ENCODE measurements at regions not wholly inside any gene's neighbourhood (a gene's known extent, or its start where the extent isn't known, plus 50 kb on each side); places are given as distances from the start of the nearest gene placed in this dataset.

GRCh38 chr2:67854798-67855197 is 208.0 kb downstream of the C1D start:
- TF ChIP-seq CTCF (IDR thresholded peaks at IDR 0.05; ENCODE audit: borderline replicate concordance, insufficient read depth, low read depth, low read length), result peak; percentile 19; the same call in 1 of the 2 replicates

GRCh38 chr2:67856866-67857265 is 205.9 kb downstream of the C1D start:
- no peak for TF ChIP-seq CTCF (IDR thresholded peaks at IDR 0.05; ENCODE audit: borderline replicate concordance, insufficient read depth, low read depth, low read length)

More at GRCh38 chr2:67854798-67855197, 208.0 kb downstream of the C1D start:
- H3K4me3 ChIP-seq (ENCODE audit: low read depth, low read length), result no peak overlapping the region

GRCh38 chr2:67857836-67858235 is 205.0 kb downstream of the C1D start:
- no peak overlapping the region for H3K4me3 ChIP-seq (ENCODE audit: low read depth, low read length)
- TF ChIP-seq CTCF (IDR thresholded peaks at IDR 0.05; ENCODE audit: borderline replicate concordance, insufficient read depth, low read depth, low read length), result no peak

More at GRCh38 chr2:67856866-67857265, 205.9 kb downstream of the C1D start:
- H3K4me3 ChIP-seq (ENCODE audit: low read depth, low read length), result no peak overlapping the region

GRCh38 chr2:67858886-67859285 is 203.9 kb downstream of the C1D start:
- no peak overlapping the region for H3K4me3 ChIP-seq (ENCODE audit: low read depth, low read length)
- TF ChIP-seq CTCF (IDR thresholded peaks at IDR 0.05; ENCODE audit: borderline replicate concordance, insufficient read depth, low read depth, low read length), result no peak

- H3K4me3 ChIP-seq (ENCODE audit: low read depth, low read length), result no peak overlapping the region
- no peak for TF ChIP-seq CTCF (IDR thresholded peaks at IDR 0.05; ENCODE audit: borderline replicate concordance, insufficient read depth, low read depth, low read length)
These were observed 196.9 kb downstream of the C1D start for GRCh38 chr2:67865917-67866316.

- H3K4me3 ChIP-seq (ENCODE audit: low read depth, low read length), result no peak overlapping the region
- TF ChIP-seq CTCF (IDR thresholded peaks at IDR 0.05; ENCODE audit: borderline replicate concordance, insufficient read depth, low read depth, low read length), result no peak
These were observed 195.1 kb downstream of the C1D start for GRCh38 chr2:67867735-67868134.

GRCh38 chr2:67871686-67872412 is 191.0 kb downstream of the C1D start:
- no peak for TF ChIP-seq CTCF (IDR thresholded peaks at IDR 0.05; ENCODE audit: borderline replicate concordance, insufficient read depth, low read depth, low read length)

More at GRCh38 chr2:67871686-67872412, 191.0 kb downstream of the C1D start:
- H3K4me3 ChIP-seq (ENCODE audit: low read depth, low read length), result no peak overlapping the region
